ENCODE measurements at regions not wholly inside any gene's neighbourhood (a gene's known extent, or its start where the extent isn't known, plus 50 kb on each side); places are given as distances from the start of the nearest gene placed in this dataset.

DNA sequence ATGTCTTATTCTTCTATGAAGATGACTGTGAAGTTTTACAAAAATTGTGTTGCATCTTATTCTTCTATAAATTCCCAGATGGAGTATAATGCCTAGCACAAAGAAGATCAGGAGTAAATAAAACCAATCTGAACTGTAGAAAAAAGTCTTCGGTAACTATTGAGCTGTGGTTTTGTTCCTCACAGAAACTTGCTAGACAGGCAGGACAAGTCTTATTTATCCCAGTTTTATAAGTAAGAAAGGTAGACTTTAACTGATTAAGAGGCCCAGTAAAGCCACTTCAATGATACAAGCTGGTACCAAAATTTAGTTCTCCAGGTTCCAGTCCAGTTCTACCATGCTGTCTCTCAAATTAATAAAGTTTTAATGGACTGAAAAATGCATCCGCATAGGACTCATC, 526.7 kb upstream of the SETBP1 start:
- Mint-ChIP-seq H3K9me3 (no peaks in the 10 kb centered on the region), H3K4me3 (no peak overlapping the region), H3K27me3 (no peaks in the 10 kb centered on the region), H3K36me3 (ENCODE audit: low read depth) (no peaks in the 10 kb centered on the region), H3K4me1 (ENCODE audit: low read depth) (no peaks in the 10 kb centered on the region), H3K27ac (no peak overlapping the region)
- POLR2A ChIA-PET = no interaction called here
- CTCF ChIA-PET = no interaction called here
- intact Hi-C loops (cut with micrococcal nuclease) = no loop called here
- ATAC-seq = no peak
- DNase-seq = no peak
- TF ChIP-seq, protein P1, sequence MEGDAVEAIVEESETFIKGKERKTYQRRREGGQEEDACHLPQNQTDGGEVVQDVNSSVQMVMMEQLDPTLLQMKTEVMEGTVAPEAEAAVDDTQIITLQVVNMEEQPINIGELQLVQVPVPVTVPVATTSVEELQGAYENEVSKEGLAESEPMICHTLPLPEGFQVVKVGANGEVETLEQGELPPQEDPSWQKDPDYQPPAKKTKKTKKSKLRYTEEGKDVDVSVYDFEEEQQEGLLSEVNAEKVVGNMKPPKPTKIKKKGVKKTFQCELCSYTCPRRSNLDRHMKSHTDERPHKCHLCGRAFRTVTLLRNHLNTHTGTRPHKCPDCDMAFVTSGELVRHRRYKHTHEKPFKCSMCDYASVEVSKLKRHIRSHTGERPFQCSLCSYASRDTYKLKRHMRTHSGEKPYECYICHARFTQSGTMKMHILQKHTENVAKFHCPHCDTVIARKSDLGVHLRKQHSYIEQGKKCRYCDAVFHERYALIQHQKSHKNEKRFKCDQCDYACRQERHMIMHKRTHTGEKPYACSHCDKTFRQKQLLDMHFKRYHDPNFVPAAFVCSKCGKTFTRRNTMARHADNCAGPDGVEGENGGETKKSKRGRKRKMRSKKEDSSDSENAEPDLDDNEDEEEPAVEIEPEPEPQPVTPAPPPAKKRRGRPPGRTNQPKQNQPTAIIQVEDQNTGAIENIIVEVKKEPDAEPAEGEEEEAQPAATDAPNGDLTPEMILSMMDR (IDR thresholded peaks at IDR 0.05) = no peak

DNA sequence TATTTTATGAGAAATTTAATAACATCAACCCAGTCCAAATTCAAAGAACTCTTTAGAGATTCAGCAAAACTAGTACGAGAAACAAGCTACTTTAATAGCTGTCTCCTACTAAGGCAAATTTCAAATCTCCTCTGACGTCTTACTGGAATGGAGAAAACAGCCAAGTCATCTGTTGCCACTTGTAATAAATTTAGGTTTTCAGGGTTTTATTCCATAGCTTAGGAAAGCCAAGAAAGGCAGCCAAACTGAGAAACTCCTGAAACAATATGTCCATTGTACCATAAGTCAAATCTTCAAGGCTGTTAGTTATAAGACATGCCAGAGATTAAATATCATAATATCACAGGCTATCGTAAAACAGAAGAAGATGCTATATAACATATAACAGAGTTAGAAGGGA, 524.6 kb upstream of the SETBP1 start:
- H3K36me3 Mint-ChIP-seq (ENCODE audit: low read depth) = no peaks in the 10 kb centered on the region
- intact Hi-C loops (cut with micrococcal nuclease) = no loop called here
- no peaks in the 10 kb centered on the region for H3K4me1 Mint-ChIP-seq (ENCODE audit: low read depth)
- H3K27ac Mint-ChIP-seq = no peak overlapping the region
- POLR2A ChIA-PET = no interaction called here
- TF ChIP-seq, protein P1 (IDR thresholded peaks at IDR 0.05) = no peak
- H3K9me3 Mint-ChIP-seq = no peaks in the 10 kb centered on the region
- ATAC-seq = no peak
- CTCF ChIA-PET = no interaction called here
- no peaks in the 10 kb centered on the region for H3K27me3 Mint-ChIP-seq
- H3K4me3 Mint-ChIP-seq = no peak overlapping the region
- no peak for DNase-seq

DNA sequence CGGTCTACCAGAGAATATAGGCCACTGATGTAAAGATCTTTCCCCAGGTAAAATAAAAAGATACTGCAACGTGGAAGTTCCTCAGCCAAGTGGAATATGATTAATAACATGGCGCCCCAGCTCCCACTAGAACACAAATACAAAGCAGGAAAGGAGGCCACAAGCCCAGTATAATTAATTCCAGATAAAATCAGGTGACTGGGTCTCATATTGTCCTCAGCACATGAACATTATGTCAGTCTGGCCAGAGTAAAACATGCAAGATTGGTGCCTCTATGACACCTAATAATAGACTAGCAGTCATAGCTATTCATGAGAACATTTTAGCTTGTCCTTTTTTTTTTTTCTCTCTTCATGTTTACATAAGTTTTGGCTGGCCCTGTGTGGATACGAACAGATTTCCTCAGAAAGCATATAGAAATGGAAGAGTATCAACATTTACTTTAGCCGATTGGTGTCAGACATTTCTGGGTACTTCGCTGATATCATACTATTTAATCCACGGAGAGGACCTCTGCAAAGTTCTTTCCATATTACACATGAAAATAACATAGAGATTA, 523.8 kb upstream of the SETBP1 start:
- Mint-ChIP-seq H3K36me3 (ENCODE audit: low read depth) (no peaks in the 10 kb centered on the region), H3K27me3 (no peaks in the 10 kb centered on the region), H3K27ac (no peak overlapping the region), H3K4me1 (ENCODE audit: low read depth) (no peaks in the 10 kb centered on the region), H3K4me3 (no peak overlapping the region), H3K9me3 (no peaks in the 10 kb centered on the region)
- CTCF ChIA-PET = no interaction called here
- intact Hi-C loops (cut with micrococcal nuclease) = no loop called here
- TF ChIP-seq, protein P1 (IDR thresholded peaks at IDR 0.05) = no peak
- POLR2A ChIA-PET = no interaction called here
- DNase-seq (no peak), ATAC-seq (no peak)

DNA sequence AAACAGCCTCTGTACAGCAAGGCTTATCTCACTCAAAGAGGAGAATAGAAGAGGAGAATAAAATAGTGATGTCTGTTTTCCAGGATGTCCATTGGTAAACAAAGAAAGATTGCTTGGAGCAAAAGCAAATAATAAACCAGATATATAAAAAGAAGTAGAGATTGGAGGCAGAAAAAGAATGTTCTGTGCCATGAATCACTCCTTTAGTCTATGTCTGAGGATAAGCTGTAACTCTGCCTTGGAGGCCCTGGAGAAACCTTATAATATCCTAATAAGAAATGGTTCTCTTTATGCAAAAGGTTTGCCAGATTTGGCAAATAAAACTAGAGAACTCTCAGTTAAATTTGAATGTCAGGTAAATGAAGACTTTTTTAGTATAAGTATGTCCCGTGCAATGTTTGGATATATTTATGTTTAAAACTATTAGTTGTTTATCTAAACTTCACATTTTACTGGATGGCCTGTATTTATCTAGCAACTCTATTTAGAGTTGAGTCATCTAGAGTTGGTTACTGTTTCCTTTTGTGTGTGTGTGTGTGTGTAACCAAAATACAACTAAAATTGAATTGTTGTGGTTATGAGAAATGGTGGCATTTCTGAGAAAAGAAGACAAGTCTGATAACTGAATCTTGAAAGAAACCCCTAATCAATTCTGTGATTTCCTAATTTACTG, 510.3 kb upstream of the SETBP1 start:
- ChIA-PET POLR2A (no interaction called here), CTCF (no interaction called here)
- Mint-ChIP-seq H3K36me3 (ENCODE audit: low read depth) (no peaks in the 10 kb centered on the region), H3K27ac (no peak overlapping the region), H3K4me3 (no peak overlapping the region), H3K9me3 (no peaks in the 10 kb centered on the region), H3K4me1 (ENCODE audit: low read depth) (no peaks in the 10 kb centered on the region), H3K27me3 (no peaks in the 10 kb centered on the region)
- intact Hi-C loops (cut with micrococcal nuclease) = no loop called here
- ATAC-seq (no peak), DNase-seq (no peak)
- TF ChIP-seq, protein P1 (IDR thresholded peaks at IDR 0.05) = no peak

DNA sequence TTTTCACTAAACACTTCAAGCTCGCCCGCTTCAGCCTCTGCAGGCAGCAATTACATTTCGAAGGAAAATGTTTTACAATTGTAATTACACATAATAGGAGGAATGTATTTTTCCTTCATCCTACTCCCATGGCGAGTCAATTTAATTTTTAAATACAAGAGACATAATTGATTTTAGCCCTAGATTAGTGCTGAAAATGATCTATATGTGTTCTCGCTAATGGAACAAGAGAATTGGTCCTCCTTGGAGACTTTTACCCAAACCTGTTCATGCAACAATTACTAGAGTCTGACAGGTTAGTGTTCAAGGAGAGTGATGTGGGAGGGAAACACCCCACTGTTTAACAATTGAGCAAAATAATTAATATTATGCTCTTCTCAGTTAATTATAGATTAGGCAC, 509.4 kb upstream of the SETBP1 start:
- H3K36me3 Mint-ChIP-seq (ENCODE audit: low read depth) = no peaks in the 10 kb centered on the region
- TF ChIP-seq, protein P1 (IDR thresholded peaks at IDR 0.05) = no peak
- no peak overlapping the region for H3K27ac Mint-ChIP-seq
- H3K4me1 Mint-ChIP-seq (ENCODE audit: low read depth) = no peaks in the 10 kb centered on the region
- POLR2A ChIA-PET = no interaction called here
- no peak overlapping the region for H3K4me3 Mint-ChIP-seq
- no peaks in the 10 kb centered on the region for H3K9me3 Mint-ChIP-seq
- DNase-seq (no peak), ATAC-seq (no peak)
- intact Hi-C loops (cut with micrococcal nuclease) = no loop called here
- CTCF ChIA-PET = no interaction called here
- no peaks in the 10 kb centered on the region for H3K27me3 Mint-ChIP-seq

Measured in activated CD8-positive, alpha-beta T cell treated with anti-CD3 and anti-CD28 coated beads for 36 hours (primary cell).